ENCODE measurements at regions not wholly inside any gene's neighbourhood (a gene's known extent, or its start where the extent isn't known, plus 50 kb on each side); places are given as distances from the start of the nearest gene placed in this dataset.

- Histone ChIP-seq H3K27me3 (ENCODE audit: control insufficient read depth, insufficient read depth, low read length) (no peaks in the 10 kb centered on the region), H2AFZ (ENCODE audit: low read length) (no peak overlapping the region), H3K36me3 (ENCODE audit: control insufficient read depth, insufficient read depth, low read length) (no peaks in the 10 kb centered on the region), H3K9me3 (ENCODE audit: control insufficient read depth, insufficient read depth, low read depth, low read length) (no peaks in the 10 kb centered on the region), H3K4me1 (ENCODE audit: control insufficient read depth, extremely low read depth, insufficient read depth, low read length) (no peaks in the 10 kb centered on the region), H3K4me3 (replicated peaks in 1 of 4; ENCODE audit: control extremely low read depth in 1 of 4, insufficient read depth in 1 of 4, low read depth in 3 of 4, low read length in 4 of 4) (no peak overlapping the region), H4K20me1 (ENCODE audit: control insufficient read depth, extremely low read depth, insufficient read depth, low read length) (no peaks in the 10 kb centered on the region), H3K9ac (ENCODE audit: insufficient read depth, low read length) (no peak overlapping the region), H3K4me2 (ENCODE audit: extremely low read depth, insufficient read depth, low read length) (no peak overlapping the region), H3K79me2 (ENCODE audit: control insufficient read depth, insufficient read depth, low read length) (no peaks in the 10 kb centered on the region), H3K27ac (ENCODE audit: insufficient read depth, low read length) (no peak overlapping the region)
- no peak for TF ChIP-seq EZH2 (IDR thresholded peaks at IDR 0.05; ENCODE audit: low read length, missing control alignments)
- no peak for TF ChIP-seq CTCF (conservative IDR thresholded peaks at IDR 0.05 in 1 of 2, IDR thresholded peaks at IDR 0.05 in 1 of 2; ENCODE audit: low read depth in 1 of 2, low read length in 2 of 2)
- no peak for DNase-seq (ENCODE audit: low read depth in 2 of 2)
These were observed 108.1 kb upstream of the SELENOK start for GRCh38 chr3:53999725-54000124.

- TF ChIP-seq EZH2 (IDR thresholded peaks at IDR 0.05; ENCODE audit: low read length, missing control alignments) = no peak
- TF ChIP-seq CTCF (conservative IDR thresholded peaks at IDR 0.05 in 1 of 2, IDR thresholded peaks at IDR 0.05 in 1 of 2; ENCODE audit: low read depth in 1 of 2, low read length in 2 of 2) = no peak
- no peak overlapping the region for H3K27ac ChIP-seq (ENCODE audit: insufficient read depth, low read length)
- no peaks in the 10 kb centered on the region for H3K4me1 ChIP-seq (ENCODE audit: control insufficient read depth, extremely low read depth, insufficient read depth, low read length)
- no peaks in the 10 kb centered on the region for H3K27me3 ChIP-seq (ENCODE audit: control insufficient read depth, insufficient read depth, low read length)
- no peak overlapping the region for H3K4me3 ChIP-seq (replicated peaks in 1 of 4; ENCODE audit: control extremely low read depth in 1 of 4, insufficient read depth in 1 of 4, low read depth in 3 of 4, low read length in 4 of 4)
- H3K9me3 ChIP-seq (ENCODE audit: control insufficient read depth, insufficient read depth, low read depth, low read length) = no peaks in the 10 kb centered on the region
- no peak overlapping the region for H3K4me2 ChIP-seq (ENCODE audit: extremely low read depth, insufficient read depth, low read length)
- no peak overlapping the region for H3K9ac ChIP-seq (ENCODE audit: insufficient read depth, low read length)
- DNase-seq (ENCODE audit: low read depth in 2 of 2) = no peak
- no peaks in the 10 kb centered on the region for H4K20me1 ChIP-seq (ENCODE audit: control insufficient read depth, extremely low read depth, insufficient read depth, low read length)
- no peaks in the 10 kb centered on the region for H3K36me3 ChIP-seq (ENCODE audit: control insufficient read depth, insufficient read depth, low read length)
- H2AFZ ChIP-seq (ENCODE audit: low read length) = no peak overlapping the region
- H3K79me2 ChIP-seq (ENCODE audit: control insufficient read depth, insufficient read depth, low read length) = no peaks in the 10 kb centered on the region
These were observed 107.3 kb upstream of the SELENOK start for GRCh38 chr3:53998980-53999379.

DNA sequence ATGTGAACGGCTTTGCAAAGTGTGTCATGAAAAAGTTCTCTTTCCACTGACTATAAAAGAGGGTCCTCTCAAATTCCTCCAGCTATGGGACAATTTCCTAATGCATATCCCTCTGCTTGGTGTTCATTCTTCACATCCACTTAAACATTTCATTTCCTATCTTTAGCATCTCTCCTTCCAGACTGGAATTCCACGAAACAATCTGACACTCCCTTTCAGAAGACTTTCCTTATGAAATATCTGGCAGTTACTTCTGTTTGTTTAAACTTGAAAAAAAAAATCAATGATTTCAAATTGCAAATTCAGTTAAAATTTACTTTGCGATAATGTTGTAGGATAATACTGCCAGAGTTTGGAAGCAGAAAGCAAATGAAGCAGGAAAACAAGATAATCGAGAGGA, 105.8 kb upstream of the SELENOK start:
- H3K4me1 ChIP-seq (ENCODE audit: control insufficient read depth, extremely low read depth, insufficient read depth, low read length) = no peaks in the 10 kb centered on the region
- H3K9me3 ChIP-seq (ENCODE audit: control insufficient read depth, insufficient read depth, low read depth, low read length) = no peaks in the 10 kb centered on the region
- H3K27ac ChIP-seq (ENCODE audit: insufficient read depth, low read length) = no peak overlapping the region
- no peak overlapping the region for H3K4me2 ChIP-seq (ENCODE audit: extremely low read depth, insufficient read depth, low read length)
- H3K4me3 ChIP-seq (replicated peaks in 1 of 4; ENCODE audit: control extremely low read depth in 1 of 4, insufficient read depth in 1 of 4, low read depth in 3 of 4, low read length in 4 of 4) = no peak overlapping the region
- H3K36me3 ChIP-seq (ENCODE audit: control insufficient read depth, insufficient read depth, low read length) = no peaks in the 10 kb centered on the region
- TF ChIP-seq CTCF (conservative IDR thresholded peaks at IDR 0.05 in 1 of 2, IDR thresholded peaks at IDR 0.05 in 1 of 2; ENCODE audit: low read depth in 1 of 2, low read length in 2 of 2) = no peak
- DNase-seq (ENCODE audit: low read depth in 2 of 2) = no peak
- H4K20me1 ChIP-seq (ENCODE audit: control insufficient read depth, extremely low read depth, insufficient read depth, low read length) = no peaks in the 10 kb centered on the region
- H3K79me2 ChIP-seq (ENCODE audit: control insufficient read depth, insufficient read depth, low read length) = no peaks in the 10 kb centered on the region
- no peaks in the 10 kb centered on the region for H3K27me3 ChIP-seq (ENCODE audit: control insufficient read depth, insufficient read depth, low read length)
- H3K9ac ChIP-seq (ENCODE audit: insufficient read depth, low read length) = no peak overlapping the region
- no peak overlapping the region for H2AFZ ChIP-seq (ENCODE audit: low read length)

Measured in fibroblast of lung (primary cell).